ENCODE measurements at regions not wholly inside any gene's neighbourhood (a gene's known extent, or its start where the extent isn't known, plus 50 kb on each side); places are given as distances from the start of the nearest gene placed in this dataset.
"Not testable (repeated sequence)": the region's sequence is repeated elsewhere in the genome, so short reads cannot be mapped to it uniquely, and the experiment has no call there.

- DNase-seq (no peak), ATAC-seq (no peak)
- TF ChIP-seq CTCF (IDR thresholded peaks at IDR 0.05) = no peak
- intact Hi-C loops (cut with DNase I) = no loop called here
- Histone ChIP-seq H3K36me3 (no peaks in the 10 kb centered on the region), H3K27ac (no peak overlapping the region), H3K4me1 (peaks cover 0 to 10% (median 0%) of the 10 kb centered on the region in 9 donors), H3K4me3 (no peak overlapping the region), H3K27me3 (no peaks in the 10 kb centered on the region), H3K9me3 (peaks cover 0 to 4% (median 0%) of the 10 kb centered on the region in 11 donors)
- WGBS, 2 donors = 68 to 73% methylated on average over 3 of the region's 3 CpGs
Measured at GRCh38 chr21:27033471-27033870, 66.6 kb upstream of the ADAMTS5 start.

DNA sequence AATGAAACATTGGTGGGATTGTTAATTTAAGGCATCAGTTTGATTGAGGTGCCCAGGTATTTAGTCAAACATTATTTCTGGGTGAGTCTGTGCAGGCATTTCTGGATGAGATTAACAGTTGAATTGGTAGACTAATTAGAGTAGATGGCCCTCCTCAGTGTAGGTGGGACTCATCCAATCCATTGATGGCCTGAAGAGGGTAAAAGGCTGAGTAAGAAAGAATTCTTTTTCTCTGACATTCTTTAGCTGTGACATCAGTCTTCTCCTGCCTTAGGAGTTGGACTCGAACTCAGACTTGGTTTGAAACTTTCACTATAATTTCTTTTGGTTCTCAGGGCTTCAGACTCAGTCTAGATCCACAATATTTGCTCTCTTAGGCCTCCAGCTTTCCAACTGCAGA lies 59.6 kb upstream of the ADAMTS5 start:
- ATAC-seq (no peak), DNase-seq (no peak)
- Histone ChIP-seq H3K4me1 (no peaks in the 10 kb centered on the region), H3K27me3 (no peaks in the 10 kb centered on the region), H3K36me3 (no peaks in the 10 kb centered on the region), H3K4me3 (no peak overlapping the region), H3K27ac (no peak overlapping the region), H3K9me3 (peaks cover 0 to 4% (median 0%) of the 10 kb centered on the region in 11 donors)
- intact Hi-C loops (cut with DNase I) = no loop called here
- WGBS, 2 donors = 69 to 77% methylated on average over 1 of the region's 1 CpG
- TF ChIP-seq CTCF (IDR thresholded peaks at IDR 0.05) = no peak

GRCh38 chr21:27025708-27026107 lies 58.8 kb upstream of the ADAMTS5 start:
- ATAC-seq; H3K27ac ChIP-seq; H3K4me1 ChIP-seq; DNase-seq; H3K36me3 ChIP-seq; H3K4me3 ChIP-seq; H3K9me3 ChIP-seq; H3K27me3 ChIP-seq; intact Hi-C loops (cut with DNase I): not testable (repeated sequence)
- WGBS, 2 donors = 71 to 72% methylated on average over 9 to 10 of the region's 10 CpGs

DNA sequence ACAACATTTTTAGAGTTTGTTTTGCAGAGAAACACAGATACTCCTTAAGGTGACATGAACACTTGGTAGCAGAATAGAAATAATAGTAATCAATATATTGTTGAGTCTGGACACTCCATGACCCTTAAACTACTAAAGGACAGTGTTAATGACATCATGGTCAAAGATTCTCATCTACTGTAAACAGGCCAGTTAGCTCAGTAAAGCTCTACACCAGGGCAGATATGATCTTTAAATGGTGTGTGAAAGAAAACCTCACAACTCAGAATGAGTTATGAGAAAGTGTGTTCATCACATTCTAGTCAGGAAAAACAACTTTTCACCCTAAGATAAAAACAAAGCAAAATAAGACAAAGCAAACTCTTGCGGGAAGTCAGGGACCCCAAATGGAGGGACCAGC lies 58.1 kb upstream of the ADAMTS5 start:
- WGBS, 2 donors = 84 to 87% methylated on average over 1 of the region's 1 CpG
- H3K4me1 ChIP-seq = no peaks in the 10 kb centered on the region
- H3K27ac ChIP-seq = no peak overlapping the region
- ATAC-seq = no peak
- intact Hi-C loops (cut with DNase I) = no loop called here
- no peaks in the 10 kb centered on the region for H3K36me3 ChIP-seq
- DNase-seq = no peak
- TF ChIP-seq CTCF (IDR thresholded peaks at IDR 0.05) = no peak
- no peak overlapping the region for H3K4me3 ChIP-seq
- no peaks in the 10 kb centered on the region for H3K27me3 ChIP-seq
- no peaks in the 10 kb centered on the region for H3K9me3 ChIP-seq

DNA sequence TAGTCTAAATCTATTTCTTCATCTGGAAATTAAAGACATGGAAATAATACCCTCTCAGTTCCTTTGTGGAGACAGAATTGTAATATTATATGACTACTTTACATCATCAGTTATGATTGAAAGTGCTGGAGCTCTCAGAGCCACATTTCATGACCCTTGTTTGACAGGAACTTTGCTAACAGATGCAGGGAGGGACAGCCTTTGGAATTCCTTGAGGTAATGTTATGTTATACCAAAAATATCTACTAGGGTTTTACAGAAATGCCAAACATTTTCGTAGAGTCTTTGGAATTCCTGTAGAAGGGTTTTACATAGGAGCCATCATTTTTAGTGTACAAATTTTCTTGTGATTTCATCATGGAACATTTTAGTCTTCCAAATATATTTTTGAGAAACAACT lies 57.4 kb upstream of the ADAMTS5 start:
- ATAC-seq (no peak), DNase-seq (no peak)
- H3K9me3 ChIP-seq = no peaks in the 10 kb centered on the region
- no peaks in the 10 kb centered on the region for H3K4me1 ChIP-seq
- intact Hi-C loops (cut with DNase I) = no loop called here
- TF ChIP-seq CTCF (IDR thresholded peaks at IDR 0.05) = no peak
- H3K27me3 ChIP-seq = no peaks in the 10 kb centered on the region
- no peak overlapping the region for H3K4me3 ChIP-seq
- WGBS, 2 donors = 33 to 42% methylated on average over 1 of the region's 1 CpG
- no peaks in the 10 kb centered on the region for H3K36me3 ChIP-seq
- H3K27ac ChIP-seq = no peak overlapping the region

Data from heart right ventricle (tissue), 16 donors.